SJCRH30 (cell line): ENCODE measurements at regions not wholly inside any gene's neighbourhood (a gene's known extent, or its start where the extent isn't known, plus 50 kb on each side); places are given as distances from the start of the nearest gene placed in this dataset.

Experiments
- DNase-seq, 2 experiments: peaks; one replicate each; pipeline ENCODE4 v3.0.0-alpha.2; 2015 to 2020
- H3K27ac ChIP-seq: fragments of 250-450 bp; sonication (Bioruptor Pico); 2 replicates; pipeline ENCODE4 v1.5.1; 2020; ENCODE audit warnings: mild to moderate bottlenecking, moderate library complexity
- H3K27me3 ChIP-seq: fragments of 250-450 bp; sonication (Bioruptor Pico); 2 replicates; pipeline ENCODE4 v1.5.1; 2020; ENCODE audit warnings: mild to moderate bottlenecking, moderate library complexity
- H3K36me3 ChIP-seq: fragments of 250-450 bp; sonication (Bioruptor Pico); 2 replicates; pipeline ENCODE4 v1.5.1; 2020; ENCODE audit warnings: mild to moderate bottlenecking, moderate library complexity
- H3K4me1 ChIP-seq: fragments of 250-450 bp; sonication (Bioruptor Pico); 2 replicates; pipeline ENCODE4 v1.5.1; 2020; ENCODE audit warnings: mild to moderate bottlenecking, moderate library complexity
- H3K4me3 ChIP-seq: fragments of 250-450 bp; sonication (Bioruptor Pico); 2 replicates; pipeline ENCODE4 v1.5.1; 2020; ENCODE audit warnings: mild to moderate bottlenecking, moderate library complexity
- H3K9me3 ChIP-seq: fragments of 250-450 bp; sonication (Bioruptor Pico); replicated peaks from 2 replicates; pipeline ENCODE4 v1.5.1; 2020; ENCODE audit warnings: mild to moderate bottlenecking, moderate library complexity

DNA sequence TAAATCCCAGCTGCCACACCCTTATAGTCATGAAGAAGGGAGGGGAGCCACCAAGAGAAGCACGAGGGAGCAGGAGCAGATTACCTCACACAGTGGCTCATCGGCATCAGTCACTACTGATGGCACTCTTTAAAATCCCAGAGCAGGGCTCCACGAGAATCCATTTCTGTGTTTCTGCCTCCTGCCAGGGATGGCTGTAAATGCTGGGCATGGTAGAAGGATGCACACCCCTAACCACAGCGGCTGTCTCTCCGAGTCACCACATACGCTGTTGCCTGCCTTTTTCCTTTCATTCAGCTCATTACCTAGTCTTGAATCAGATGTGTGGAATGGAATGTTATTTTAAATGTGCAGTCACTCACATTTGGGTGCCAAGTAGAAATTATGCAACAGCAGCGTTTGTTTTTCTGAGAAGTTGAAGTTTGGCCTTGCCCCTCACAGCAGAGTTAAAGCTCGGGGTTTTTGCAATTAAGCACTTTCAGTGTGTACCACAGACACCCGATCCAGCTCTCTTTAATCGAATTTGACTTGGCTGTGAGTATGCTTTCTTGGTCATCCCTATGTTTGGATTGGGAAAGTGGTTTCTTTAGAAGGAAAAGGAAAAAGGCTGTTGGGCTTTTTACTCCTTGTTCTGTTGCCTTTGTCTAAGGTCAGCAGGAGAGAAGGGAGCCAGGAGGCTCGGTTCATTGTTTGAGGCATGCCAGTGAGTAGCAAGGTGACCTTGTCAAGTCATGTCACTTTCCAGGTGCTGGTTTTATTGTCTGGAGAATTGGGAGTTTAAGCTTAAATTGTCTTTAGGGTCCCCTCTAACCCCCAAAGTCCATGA lies 284.2 kb upstream of the TPM1 start:
- H3K4me3 ChIP-seq: no peak overlapping the region
- DNase-seq: no peak

DNA sequence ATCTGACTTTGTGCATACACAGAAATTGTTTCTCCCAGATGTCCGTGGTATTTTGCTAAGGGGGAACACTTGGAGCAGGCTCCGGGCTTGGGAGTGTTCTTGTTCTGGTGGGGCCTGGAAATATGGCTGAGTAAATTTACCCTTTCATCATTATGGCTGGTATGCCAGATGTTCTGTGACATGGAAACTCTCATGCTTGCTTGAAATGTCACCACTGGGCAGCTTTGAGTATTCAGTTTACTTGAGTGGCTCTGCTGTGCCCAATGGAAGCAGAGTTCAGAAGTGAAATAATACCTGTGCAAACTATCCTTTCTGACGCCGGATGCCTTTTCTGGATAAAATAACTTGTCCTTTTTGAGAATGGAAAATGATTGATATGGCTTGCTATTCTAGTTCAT lies 283.6 kb upstream of the TPM1 start:
- H3K4me1 ChIP-seq: peaks cover 3% of the 10 kb centered on the region; the same call in 1 of the 2 replicates
- DNase-seq: no peak
- H3K36me3 ChIP-seq: 0 out of 2 replicates have a peak, but pooled peaks cover 3% of the 10 kb centered on the region
- no peaks in the 10 kb centered on the region for H3K27me3 ChIP-seq
- no peaks in the 10 kb centered on the region for H3K9me3 ChIP-seq
- H3K4me3 ChIP-seq: no peak overlapping the region
- no peak overlapping the region for H3K27ac ChIP-seq

More for the DNA sequence above, 284.2 kb upstream of the TPM1 start:
- no peak overlapping the region for H3K27ac ChIP-seq
- H3K27me3 ChIP-seq: no peaks in the 10 kb centered on the region
- H3K36me3 ChIP-seq: 0 out of 2 replicates have a peak, but pooled peaks cover 3% of the 10 kb centered on the region
- no peaks in the 10 kb centered on the region for H3K9me3 ChIP-seq
- peaks cover 3% of the 10 kb centered on the region; the same call in 1 of the 2 replicates for H3K4me1 ChIP-seq

DNA sequence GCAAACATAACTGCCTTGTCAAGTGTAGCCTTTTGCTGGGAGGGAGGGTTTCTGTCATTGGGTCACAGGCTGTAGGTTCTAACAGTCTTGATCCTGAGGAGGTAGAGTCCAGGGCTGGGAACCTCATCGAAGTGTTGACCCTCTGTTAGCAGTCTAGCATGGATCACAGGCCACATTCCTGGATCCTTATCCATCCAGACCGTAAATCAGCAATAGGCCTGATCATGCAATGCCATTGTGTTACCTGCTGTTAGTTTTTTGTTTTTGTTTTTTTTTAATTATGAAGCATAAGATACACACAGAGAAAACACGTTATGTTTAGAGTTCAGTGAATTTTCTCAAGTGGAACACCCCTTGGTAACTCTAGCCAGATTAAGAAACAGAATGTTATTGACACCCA lies 282.0 kb upstream of the TPM1 start:
- no peak overlapping the region for H3K27ac ChIP-seq
- no peaks in the 10 kb centered on the region for H3K27me3 ChIP-seq
- peaks cover 3% of the 10 kb centered on the region; the same call in 1 of the 2 replicates for H3K4me1 ChIP-seq
- H3K36me3 ChIP-seq: 0 out of 2 replicates have a peak, but pooled peaks cover 3% of the 10 kb centered on the region
- DNase-seq: no peak
- no peak overlapping the region for H3K4me3 ChIP-seq
- H3K9me3 ChIP-seq: no peaks in the 10 kb centered on the region

DNA sequence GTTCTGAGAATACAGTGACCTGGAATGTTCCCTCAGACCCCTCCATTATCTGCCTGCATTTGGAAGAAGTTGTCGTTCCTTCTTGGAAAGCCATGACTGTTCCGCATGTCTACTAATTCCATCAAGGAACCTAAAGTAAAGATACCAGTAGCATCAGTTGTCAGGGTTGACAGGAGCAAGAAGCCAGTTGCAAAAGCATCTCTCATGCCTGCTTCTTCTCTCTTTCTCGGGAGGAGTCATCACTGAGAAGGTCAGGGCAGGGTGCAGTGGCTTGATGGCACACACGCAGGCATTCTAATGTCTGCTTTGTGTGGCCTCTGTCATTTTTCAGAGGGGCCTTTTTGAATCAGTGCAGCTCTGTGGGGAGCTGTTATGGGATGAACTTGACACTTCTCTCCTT lies 276.6 kb upstream of the TPM1 start:
- Histone ChIP-seq H3K9me3 (no peaks in the 10 kb centered on the region), H3K27me3 (no peaks in the 10 kb centered on the region), H3K36me3 (0 out of 2 replicates have a peak, but pooled peaks cover 3% of the 10 kb centered on the region), H3K27ac (no peak overlapping the region), H3K4me1 (no peaks in the 10 kb centered on the region), H3K4me3 (no peak overlapping the region)
- DNase-seq: no peak

DNA sequence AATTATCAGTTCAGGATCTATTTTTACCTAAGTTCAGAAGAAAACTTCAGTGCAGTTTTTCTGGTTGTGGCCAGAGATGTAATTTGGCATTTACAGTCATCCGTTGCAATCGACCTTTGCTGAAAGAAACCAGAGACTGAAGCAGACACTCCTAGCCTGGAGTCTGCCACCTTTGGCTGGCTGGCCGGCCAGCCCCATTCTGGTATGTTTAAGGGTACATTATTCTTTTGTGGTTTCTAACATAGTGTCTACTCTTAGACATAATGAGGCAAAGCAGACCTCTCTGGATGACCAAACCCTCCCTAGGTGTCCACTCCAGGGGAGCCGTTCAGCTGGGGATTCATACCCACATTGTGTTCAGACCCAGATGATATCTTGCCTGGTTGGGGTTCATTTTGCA lies 275.9 kb upstream of the TPM1 start:
- no peak for DNase-seq

DNA sequence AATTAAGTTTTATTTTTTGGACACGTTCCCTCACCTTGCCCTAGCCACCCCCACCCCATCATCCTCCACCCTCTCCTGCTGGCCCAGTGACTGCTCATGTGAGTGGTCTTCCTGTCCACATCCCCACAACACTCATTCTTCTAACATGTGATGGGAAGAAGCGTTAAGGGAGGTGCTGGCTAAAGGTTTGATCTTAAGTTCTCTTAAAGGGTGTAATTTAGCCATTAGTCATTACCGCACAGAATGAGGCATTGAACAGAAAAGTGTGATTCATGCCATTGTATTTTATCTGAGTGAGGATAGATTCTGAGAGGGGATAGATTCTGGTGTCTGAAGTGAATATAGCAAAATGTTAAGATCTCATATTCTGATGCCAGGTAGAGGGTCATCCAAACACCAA lies 272.9 kb upstream of the TPM1 start:
- DNase-seq: no peak
- H3K27ac ChIP-seq: no peak overlapping the region
- no peaks in the 10 kb centered on the region for H3K27me3 ChIP-seq
- no peaks in the 10 kb centered on the region for H3K9me3 ChIP-seq
- H3K36me3 ChIP-seq: no peaks in the 10 kb centered on the region; the same call in 1 of the 2 replicates
- H3K4me3 ChIP-seq: no peak overlapping the region
- H3K4me1 ChIP-seq: no peaks in the 10 kb centered on the region

More for the DNA sequence above, 275.9 kb upstream of the TPM1 start:
- no peaks in the 10 kb centered on the region for H3K9me3 ChIP-seq
- H3K4me3 ChIP-seq: no peak overlapping the region
- 0 out of 2 replicates have a peak, but pooled peaks cover 3% of the 10 kb centered on the region for H3K36me3 ChIP-seq
- no peaks in the 10 kb centered on the region for H3K4me1 ChIP-seq
- no peaks in the 10 kb centered on the region for H3K27me3 ChIP-seq
- no peak overlapping the region for H3K27ac ChIP-seq

DNA sequence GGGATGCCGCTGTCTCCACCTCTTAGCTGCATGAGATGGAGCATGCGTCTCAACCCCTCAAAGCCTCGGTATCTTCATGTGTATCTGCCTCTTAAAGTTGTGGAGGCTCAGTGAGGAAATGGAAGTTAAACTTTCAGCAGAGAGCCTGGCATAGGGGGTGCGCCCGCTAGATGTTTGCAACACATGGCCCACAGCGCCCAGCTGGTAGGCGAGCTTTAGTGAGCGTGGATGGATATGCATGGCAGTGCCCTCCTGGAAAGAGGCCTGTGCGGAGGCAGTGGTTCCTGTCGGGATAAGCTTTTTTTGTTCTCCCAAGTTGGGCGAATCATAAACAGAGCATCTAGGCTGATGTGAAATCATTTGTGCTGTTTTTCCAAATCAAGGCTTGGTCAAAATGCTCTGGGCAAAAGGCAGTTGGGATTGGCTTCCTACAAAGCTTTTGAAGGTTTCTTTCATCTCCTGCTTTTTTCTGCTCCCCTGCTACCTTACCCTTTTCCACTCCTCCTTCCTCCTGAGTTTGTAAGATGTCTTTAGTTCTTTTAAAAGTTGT lies 272.4 kb upstream of the TPM1 start:
- Histone ChIP-seq H3K27ac (no peak overlapping the region), H3K36me3 (no peaks in the 10 kb centered on the region; the same call in 1 of the 2 replicates), H3K27me3 (no peaks in the 10 kb centered on the region), H3K4me3 (no peak overlapping the region), H3K9me3 (no peaks in the 10 kb centered on the region), H3K4me1 (no peaks in the 10 kb centered on the region)
- no peak for DNase-seq

DNA sequence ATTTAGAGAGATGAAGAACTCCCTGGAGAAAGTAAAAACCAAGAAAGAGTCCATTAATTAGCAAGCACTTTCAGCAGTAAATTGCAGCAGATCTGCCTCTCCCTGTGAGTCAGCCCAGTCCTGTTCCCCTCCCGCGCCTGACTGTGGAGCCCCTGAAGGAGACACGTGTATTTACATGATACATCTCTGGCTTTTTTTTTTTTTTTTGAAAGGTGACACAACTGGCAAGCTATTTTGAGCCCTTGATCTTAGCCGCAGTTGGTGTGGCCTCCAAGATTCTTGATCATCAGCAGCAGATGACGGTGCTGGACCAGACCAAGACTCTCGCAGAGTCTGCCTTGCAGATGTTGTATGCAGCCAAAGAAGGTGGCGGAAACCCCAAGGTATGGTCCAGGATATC lies 271.8 kb upstream of the TPM1 start:
- H3K27me3 ChIP-seq: no peaks in the 10 kb centered on the region
- no peak for DNase-seq
- H3K36me3 ChIP-seq: no peaks in the 10 kb centered on the region; the same call in 1 of the 2 replicates
- no peaks in the 10 kb centered on the region for H3K4me1 ChIP-seq
- no peaks in the 10 kb centered on the region for H3K9me3 ChIP-seq
- H3K27ac ChIP-seq: no peak overlapping the region
- H3K4me3 ChIP-seq: no peak overlapping the region

DNA sequence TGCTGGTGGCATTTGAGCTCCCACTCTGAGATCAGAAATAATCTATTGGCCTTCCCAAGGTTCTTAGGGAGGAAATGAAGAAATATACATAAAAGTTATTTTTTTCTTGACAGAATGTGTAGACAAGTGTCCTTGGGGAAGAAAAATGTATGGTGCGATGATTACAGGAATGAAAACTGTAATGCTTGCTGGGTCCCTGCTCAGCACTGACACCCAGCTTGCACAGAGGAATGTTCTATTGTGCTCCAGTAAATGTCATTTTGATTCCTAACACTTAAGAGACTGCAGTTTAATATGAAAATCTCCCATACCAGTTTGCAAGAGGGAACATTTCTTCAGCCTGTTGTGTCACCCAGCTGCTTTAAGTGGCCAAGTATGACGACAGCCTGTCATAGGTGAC lies 271.3 kb upstream of the TPM1 start:
- Histone ChIP-seq H3K4me1 (no peaks in the 10 kb centered on the region), H3K27me3 (no peaks in the 10 kb centered on the region), H3K9me3 (no peaks in the 10 kb centered on the region), H3K27ac (no peak overlapping the region), H3K4me3 (no peak overlapping the region), H3K36me3 (no peaks in the 10 kb centered on the region; the same call in 1 of the 2 replicates)
- DNase-seq: no peak

DNA sequence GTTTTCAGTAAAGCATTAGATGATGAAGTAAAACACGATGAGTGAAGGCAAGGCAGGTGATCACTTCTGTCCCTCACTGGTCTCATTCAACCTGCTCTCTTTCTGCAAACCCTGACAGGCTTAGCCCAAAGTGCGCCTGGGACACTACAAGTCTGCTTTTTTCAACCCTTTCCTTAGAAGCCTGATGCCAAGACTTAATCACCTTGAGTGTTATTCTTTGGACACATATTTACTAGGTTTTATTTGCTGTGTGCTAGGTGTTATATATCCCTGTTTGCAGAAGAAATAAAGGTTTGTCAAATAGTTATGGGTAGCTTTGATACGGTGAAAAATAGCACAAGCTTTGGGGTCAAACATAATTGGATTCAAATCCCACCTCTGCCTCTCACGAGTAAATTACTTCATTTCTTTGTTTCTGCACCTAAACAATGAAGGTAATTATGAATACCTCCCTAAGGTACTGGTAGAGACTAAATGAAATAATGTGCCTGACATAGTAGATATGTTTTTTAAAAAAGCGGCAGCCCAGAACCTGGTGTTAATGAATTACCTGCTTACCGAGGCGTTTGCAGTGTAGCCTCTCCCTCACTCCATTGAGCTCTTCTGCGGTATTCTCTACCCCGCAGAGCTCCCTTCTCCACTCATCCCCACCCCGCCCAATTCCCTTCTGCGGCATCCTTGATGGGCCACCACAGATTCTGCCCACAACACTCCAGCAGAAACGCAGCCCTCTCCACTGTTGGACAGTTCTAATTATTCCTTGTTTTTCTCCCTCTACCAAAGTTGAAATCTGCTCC lies 269.0 kb upstream of the TPM1 start:
- Histone ChIP-seq H3K4me1 (no peaks in the 10 kb centered on the region), H3K36me3 (no peaks in the 10 kb centered on the region; the same call in 1 of the 2 replicates), H3K4me3 (no peak overlapping the region)

DNA sequence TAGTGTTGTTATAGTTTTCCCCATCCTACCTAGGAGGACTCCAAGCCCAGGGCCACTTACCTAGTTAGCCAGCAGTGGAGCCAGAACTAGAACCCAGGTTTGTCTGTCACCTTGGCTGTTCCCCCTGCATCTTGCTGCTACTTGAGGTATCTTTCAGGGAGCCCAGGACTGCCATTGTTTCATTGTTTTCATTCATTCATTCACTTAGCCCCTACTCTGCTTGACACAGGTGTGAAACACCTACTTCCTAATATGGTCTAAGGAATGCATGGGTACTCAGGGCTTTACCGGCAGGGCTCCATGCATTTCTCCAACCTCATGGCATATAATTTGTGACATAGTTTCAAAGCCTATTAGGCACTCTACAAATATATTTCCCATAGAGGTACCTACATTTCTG lies 266.6 kb upstream of the TPM1 start:
- DNase-seq: no peak
- no peaks in the 10 kb centered on the region for H3K4me1 ChIP-seq
- H3K27ac ChIP-seq: no peak overlapping the region
- H3K36me3 ChIP-seq: no peaks in the 10 kb centered on the region; the same call in none of the 2 replicates
- H3K9me3 ChIP-seq: no peaks in the 10 kb centered on the region
- no peaks in the 10 kb centered on the region for H3K27me3 ChIP-seq
- no peak overlapping the region for H3K4me3 ChIP-seq

More for the DNA sequence above, 269.0 kb upstream of the TPM1 start:
- no peak overlapping the region for H3K27ac ChIP-seq
- no peak for DNase-seq
- H3K9me3 ChIP-seq: no peaks in the 10 kb centered on the region
- H3K27me3 ChIP-seq: no peaks in the 10 kb centered on the region

DNA sequence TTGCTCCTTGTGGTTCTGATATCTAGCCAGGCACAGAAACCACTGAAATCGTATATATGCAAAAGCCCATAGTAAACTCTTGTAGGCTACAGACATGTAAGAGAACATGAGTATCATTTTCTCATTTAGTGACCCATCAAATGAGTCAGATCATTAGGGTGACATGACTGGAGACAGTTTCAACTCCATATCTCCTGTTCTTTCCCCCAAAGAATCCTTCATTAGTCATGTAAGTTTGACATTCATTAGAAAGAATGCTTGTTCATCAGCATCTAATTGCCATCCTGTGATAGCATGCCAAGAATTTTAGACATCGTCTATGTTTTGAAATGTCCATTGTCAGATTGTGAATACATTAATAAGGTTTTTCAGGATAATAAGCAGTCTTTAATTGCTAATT lies 264.9 kb upstream of the TPM1 start:
- H3K36me3 ChIP-seq: no peaks in the 10 kb centered on the region; the same call in none of the 2 replicates
- H3K9me3 ChIP-seq: no peaks in the 10 kb centered on the region
- DNase-seq: no peak
- no peaks in the 10 kb centered on the region for H3K27me3 ChIP-seq
- H3K4me3 ChIP-seq: no peak overlapping the region
- no peaks in the 10 kb centered on the region for H3K4me1 ChIP-seq
- no peak overlapping the region for H3K27ac ChIP-seq

DNA sequence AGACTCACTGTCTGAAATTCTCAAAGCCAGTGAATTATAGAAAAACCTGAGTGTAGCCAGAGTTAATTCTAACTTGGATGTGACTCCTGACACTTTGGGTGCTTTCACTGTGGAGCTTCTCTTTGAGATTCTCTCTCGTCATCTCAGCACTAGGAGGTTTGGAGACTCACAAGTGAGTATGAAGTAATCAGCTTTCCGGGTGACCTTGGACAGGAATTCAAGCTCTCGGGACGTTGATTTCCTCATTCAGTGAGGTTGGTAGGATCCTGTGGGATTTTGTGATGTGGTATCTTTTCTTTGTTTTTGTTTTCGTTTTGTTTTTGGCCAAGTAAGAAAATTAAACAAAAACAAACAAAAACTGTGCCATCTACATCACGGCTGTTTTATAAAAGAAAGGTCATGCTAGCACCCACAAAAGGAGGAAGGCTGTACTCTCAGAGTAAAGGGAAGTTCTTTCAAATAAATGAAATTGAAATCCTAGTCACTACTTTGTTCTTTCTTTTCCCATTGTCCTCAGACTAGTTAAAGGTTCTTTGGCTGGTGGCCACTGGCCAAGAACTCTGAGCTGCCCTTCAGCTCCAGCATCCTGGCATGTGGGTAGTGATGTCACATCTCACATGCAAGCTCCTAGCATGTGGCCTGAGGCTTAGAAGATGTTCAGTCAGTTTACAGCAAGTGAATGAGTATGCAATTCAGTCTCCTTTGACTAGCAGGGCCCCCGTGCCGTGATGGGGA lies 263.3 kb upstream of the TPM1 start:
- no peak overlapping the region for H3K27ac ChIP-seq

DNA sequence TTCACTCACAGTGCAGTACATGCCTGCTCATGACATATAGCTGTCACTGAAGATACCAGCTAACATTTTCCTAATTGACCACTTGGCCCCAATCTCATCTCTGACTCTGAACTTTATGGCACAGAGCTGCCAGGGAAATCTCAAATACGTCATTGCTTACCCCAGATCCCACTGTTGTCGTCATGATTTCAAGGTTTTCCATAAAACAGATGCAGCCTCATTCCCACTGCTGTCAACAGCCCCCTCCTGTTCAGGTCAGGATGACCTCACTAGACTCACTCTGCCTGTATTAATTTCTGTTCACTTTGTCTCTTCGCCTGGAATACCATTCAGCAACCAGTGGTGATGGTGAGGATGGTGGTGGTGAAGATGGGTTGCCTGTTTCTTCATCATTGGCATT lies 262.6 kb upstream of the TPM1 start:
- no peak for DNase-seq
- Histone ChIP-seq H3K4me1 (no peaks in the 10 kb centered on the region), H3K9me3 (no peaks in the 10 kb centered on the region), H3K27ac (no peak overlapping the region), H3K27me3 (no peaks in the 10 kb centered on the region), H3K36me3 (no peaks in the 10 kb centered on the region; the same call in 1 of the 2 replicates), H3K4me3 (no peak overlapping the region)

More for the DNA sequence above, 263.3 kb upstream of the TPM1 start:
- DNase-seq: no peak
- no peaks in the 10 kb centered on the region; the same call in 1 of the 2 replicates for H3K36me3 ChIP-seq
- no peaks in the 10 kb centered on the region for H3K27me3 ChIP-seq
- H3K4me3 ChIP-seq: no peak overlapping the region
- H3K4me1 ChIP-seq: no peaks in the 10 kb centered on the region
- no peaks in the 10 kb centered on the region for H3K9me3 ChIP-seq
